K562 (cell line): ENCODE measurements at regions not wholly inside any gene's neighbourhood (a gene's known extent, or its start where the extent isn't known, plus 50 kb on each side); places are given as distances from the start of the nearest gene placed in this dataset.

Source experiments
- FOXM1 ChIP-seq, 2 experiments: fragments of 450-650 bp in 1 of 2; sonication (generic) in 1 of 2; formaldehyde crosslinking in 1 of 2; IDR thresholded peaks; 2 replicates each; pipeline versions ENCODE4 v1.6.1 to v1.9.0; 2017 to 2022; ENCODE audit warnings: low read depth in 2 of 2, mild to moderate bottlenecking in 2 of 2, missing genetic modification reagents in 1 of 2, moderate library complexity in 1 of 2
- KAT7 ChIP-seq: sonication (generic); formaldehyde crosslinking; IDR thresholded peaks from 2 replicates; pipeline ENCODE4 v1.8.0; 2022; ENCODE audit warnings: missing genetic modification reagents, mild to moderate bottlenecking, borderline replicate concordance
- MTA1 ChIP-seq: fragments of 450-650 bp; IDR thresholded peaks from 2 replicates; pipeline ENCODE4 v1.6.1; 2017; ENCODE audit warnings: borderline replicate concordance
- MYC ChIP-seq, 2 experiments: fragments of 250-450 bp in 1 of 2; sonication (Bioruptor Pico) in 1 of 2; IDR thresholded peaks; 2 replicates each; pipeline versions ENCODE4 v1.5.1 to v1.6.1; 2012 to 2021; ENCODE audit warnings: low read depth in 2 of 2, borderline replicate concordance in 1 of 2, improper control_type of control experiment in 1 of 2, low read length in 1 of 2, mild to moderate bottlenecking in 1 of 2, moderate library complexity in 1 of 2
- POLR2AphosphoS2 ChIP-seq: IDR thresholded peaks from 2 replicates; pipeline ENCODE4 v1.6.1; 2012; ENCODE audit warnings: low read length, improper control_type of control experiment
- POLR2G ChIP-seq: fragments of 200-400 bp; formaldehyde crosslinking; IDR thresholded peaks from 2 replicates; pipeline ENCODE4 v1.6.1; 2017; ENCODE audit warnings: low read depth, mild to moderate bottlenecking, antibody characterized with exemption, low read length, moderate library complexity
- SMAD3 ChIP-seq: fragments of 450-650 bp; formaldehyde crosslinking; conservative IDR thresholded peaks from 2 replicates; pipeline ENCODE4 v1.4.0; 2020; ENCODE audit warnings: mild to moderate bottlenecking
- ZNF408 ChIP-seq: fragments of 250-450 bp; sonication (Bioruptor Pico); IDR thresholded peaks from 2 replicates; pipeline ENCODE4 v1.4.0; 2020; ENCODE audit warnings: low read depth, mild to moderate bottlenecking, moderate library complexity
- ZNF507 ChIP-seq: conservative IDR thresholded peaks from 2 replicates; pipeline ENCODE4 v1.6.1; 2017; ENCODE audit warnings: missing genetic modification characterization, missing compliant biosample characterization
- TF ChIP-seq, protein P1 (sequence below): sonication (generic); formaldehyde crosslinking; IDR thresholded peaks from 2 replicates; pipeline ENCODE4 v1.8.1; 2023; ENCODE audit warnings: mild to moderate bottlenecking, missing genetic modification reagents
- TF ChIP-seq, protein P2 (sequence below): fragments of 250-450 bp; sonication (Bioruptor Pico); IDR thresholded peaks from 2 replicates; pipeline ENCODE4 v1.5.0; 2020; ENCODE audit warnings: mild to moderate bottlenecking

GRCh38 chr4:28101583-28101982 lies 1240.9 kb downstream of the STIM2 start (continued):
- TF ChIP-seq, protein P1, sequence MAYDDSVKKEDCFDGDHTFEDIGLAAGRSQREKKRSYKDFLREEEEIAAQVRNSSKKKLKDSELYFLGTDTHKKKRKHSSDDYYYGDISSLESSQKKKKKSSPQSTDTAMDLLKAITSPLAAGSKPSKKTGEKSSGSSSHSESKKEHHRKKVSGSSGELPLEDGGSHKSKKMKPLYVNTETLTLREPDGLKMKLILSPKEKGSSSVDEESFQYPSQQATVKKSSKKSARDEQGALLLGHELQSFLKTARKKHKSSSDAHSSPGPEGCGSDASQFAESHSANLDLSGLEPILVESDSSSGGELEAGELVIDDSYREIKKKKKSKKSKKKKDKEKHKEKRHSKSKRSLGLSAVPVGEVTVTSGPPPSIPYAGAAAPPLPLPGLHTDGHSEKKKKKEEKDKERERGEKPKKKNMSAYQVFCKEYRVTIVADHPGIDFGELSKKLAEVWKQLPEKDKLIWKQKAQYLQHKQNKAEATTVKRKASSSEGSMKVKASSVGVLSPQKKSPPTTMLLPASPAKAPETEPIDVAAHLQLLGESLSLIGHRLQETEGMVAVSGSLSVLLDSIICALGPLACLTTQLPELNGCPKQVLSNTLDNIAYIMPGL (CRISPR knock-in tag) = no peak
- TF ChIP-seq MTA1 (no peak), FOXM1 (IDR thresholded peaks at IDR 0.05; ENCODE audit: low read depth) (no peak), FOXM1 (CRISPR knock-in tag; IDR thresholded peaks at IDR 0.05; ENCODE audit: low read depth) (no peak), ZNF507 (tag) (no peak), KAT7 (no peak), ZNF408 (CRISPR knock-in tag) (no peak), POLR2G (no peak), SMAD3 (no peak), MYC (IDR thresholded peaks at IDR 0.05; ENCODE audit: low read depth, low read length) (no peak), MYC (CRISPR knock-in tag; IDR thresholded peaks at IDR 0.05; ENCODE audit: borderline replicate concordance, low read depth) (no peak), POLR2AphosphoS2 (no peak)
- TF ChIP-seq, protein P2, sequence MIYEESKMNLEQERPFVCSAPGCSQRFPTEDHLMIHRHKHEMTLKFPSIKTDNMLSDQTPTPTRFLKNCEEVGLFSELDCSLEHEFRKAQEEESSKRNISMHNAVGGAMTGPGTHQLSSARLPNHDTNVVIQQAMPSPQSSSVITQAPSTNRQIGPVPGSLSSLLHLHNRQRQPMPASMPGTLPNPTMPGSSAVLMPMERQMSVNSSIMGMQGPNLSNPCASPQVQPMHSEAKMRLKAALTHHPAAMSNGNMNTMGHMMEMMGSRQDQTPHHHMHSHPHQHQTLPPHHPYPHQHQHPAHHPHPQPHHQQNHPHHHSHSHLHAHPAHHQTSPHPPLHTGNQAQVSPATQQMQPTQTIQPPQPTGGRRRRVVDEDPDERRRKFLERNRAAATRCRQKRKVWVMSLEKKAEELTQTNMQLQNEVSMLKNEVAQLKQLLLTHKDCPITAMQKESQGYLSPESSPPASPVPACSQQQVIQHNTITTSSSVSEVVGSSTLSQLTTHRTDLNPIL (CRISPR knock-in tag) = no peak
